Stimulated activated naive CD8-positive, alpha-beta T cell treated with anti-CD3 and anti-CD28 coated beads, Interleukin-15, amount 100 ng/mL, for 72 hours (primary cell): ENCODE measurements at regions not wholly inside any gene's neighbourhood (a gene's known extent, or its start where the extent isn't known, plus 50 kb on each side); places are given as distances from the start of the nearest gene placed in this dataset.

Source experiments
- ATAC-seq: fragments of 150-1000 bp; cut with Tn5 transposase; 2 replicates; pipeline ENCODE4 v1.10.0; 2021; ENCODE audit warnings: mild to moderate bottlenecking, moderate library complexity
- DNase-seq, 2 donors: peaks; one replicate each; pipeline ENCODE4 v3.0.0; 2021 to 2022
- H3K27ac Mint-ChIP-seq, 2 donors: one replicate each; pipeline ENCODE4 v1.8.0; 2022; ENCODE audit warnings: mild to moderate bottlenecking in 2 of 2, mixed read lengths in 2 of 2, moderate library complexity in 2 of 2
- H3K27me3 Mint-ChIP-seq: one replicate; pipeline ENCODE4 v1.8.0; 2022; ENCODE audit warnings: mixed read lengths
- H3K4me1 Mint-ChIP-seq: one replicate; pipeline ENCODE4 v1.8.0; 2022; ENCODE audit warnings: mild to moderate bottlenecking, mixed read lengths
- H3K4me3 Mint-ChIP-seq, 2 donors: one replicate each; pipeline ENCODE4 v1.8.0; 2022; ENCODE audit warnings: mild to moderate bottlenecking in 2 of 2, mixed read lengths in 2 of 2, moderate library complexity in 1 of 2
- H3K9me3 Mint-ChIP-seq, 2 donors: one replicate each; pipeline ENCODE4 v1.8.0; 2022; ENCODE audit warnings: mixed read lengths in 2 of 2

DNA sequence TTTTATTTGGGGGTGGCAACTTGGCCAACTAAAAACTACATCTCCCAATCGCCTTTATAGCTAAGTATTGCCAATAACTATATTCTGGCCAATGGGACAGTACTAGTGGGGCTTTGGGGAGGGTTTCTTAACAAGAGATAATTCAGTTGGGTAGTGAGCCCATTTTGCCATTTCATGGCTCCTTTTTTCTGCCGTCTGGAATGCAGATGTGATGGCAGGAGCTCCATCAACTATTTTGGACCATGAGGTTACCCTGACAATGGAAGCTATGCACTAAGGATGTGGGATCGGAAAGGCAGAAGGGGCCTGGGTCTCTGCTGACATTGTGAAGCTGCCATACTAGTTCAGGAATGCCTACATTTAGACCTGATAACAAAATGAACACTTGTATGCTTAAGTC lies 67.0 kb upstream of the FOXC1 start:
- Mint-ChIP-seq H3K27ac (no peak overlapping the region), H3K9me3 (peaks cover 0 to 18% of the 10 kb centered on the region in 2 donors), H3K27me3 (no peaks in the 10 kb centered on the region), H3K4me1 (no peaks in the 10 kb centered on the region), H3K4me3 (no peak overlapping the region)
- ATAC-seq (no peak), DNase-seq (no peak)

DNA sequence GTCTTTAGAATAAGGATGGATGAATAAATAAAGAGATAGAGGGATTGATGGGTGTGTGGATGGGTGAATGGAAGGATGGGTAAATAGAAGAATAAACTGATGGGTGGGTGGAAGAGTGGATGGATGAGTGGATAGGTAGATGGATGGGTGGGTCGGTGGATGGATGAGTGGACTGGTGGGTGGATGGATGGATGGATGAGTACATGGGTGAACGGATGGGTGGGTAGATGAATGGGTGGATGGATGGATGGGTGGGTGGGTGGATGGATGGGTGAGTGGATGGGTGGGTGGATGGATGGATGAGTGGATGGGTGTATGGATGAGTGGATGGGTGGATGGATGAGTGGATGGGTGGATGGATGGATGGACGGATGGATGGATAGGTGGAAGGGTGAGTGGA lies 65.7 kb upstream of the FOXC1 start:
- H3K27me3 Mint-ChIP-seq, result no peaks in the 10 kb centered on the region
- no peak overlapping the region for H3K27ac Mint-ChIP-seq
- ATAC-seq (no peak), DNase-seq (no peak)
- no peaks in the 10 kb centered on the region for H3K4me1 Mint-ChIP-seq
- H3K4me3 Mint-ChIP-seq, result no peak overlapping the region
- peaks cover 0 to 18% of the 10 kb centered on the region in 2 donors for H3K9me3 Mint-ChIP-seq

DNA sequence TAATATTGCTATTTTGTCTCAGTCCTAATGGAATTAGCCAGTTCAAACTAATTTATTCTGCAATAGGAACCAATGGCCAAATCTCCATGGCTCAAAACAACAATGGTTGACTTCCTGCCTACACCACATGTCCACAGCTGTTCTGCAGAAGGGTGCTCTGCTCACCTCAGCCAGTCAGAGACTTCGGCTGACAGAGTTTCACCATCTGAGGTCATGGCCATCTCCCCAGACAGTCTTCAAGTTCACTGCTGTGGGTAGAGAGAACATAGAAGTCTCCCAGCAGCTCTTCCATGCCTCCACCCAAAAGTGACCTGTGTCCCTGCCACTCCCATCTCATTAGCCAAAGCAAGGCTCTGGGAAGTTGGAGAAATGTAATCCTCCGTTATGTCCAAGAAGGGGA lies 65.1 kb upstream of the FOXC1 start:
- H3K27ac Mint-ChIP-seq, result no peak overlapping the region
- H3K27me3 Mint-ChIP-seq, result no peaks in the 10 kb centered on the region
- H3K9me3 Mint-ChIP-seq, result peaks cover 0 to 18% of the 10 kb centered on the region in 2 donors
- ATAC-seq (no peak), DNase-seq (no peak)
- H3K4me1 Mint-ChIP-seq, result no peaks in the 10 kb centered on the region
- H3K4me3 Mint-ChIP-seq, result no peak overlapping the region

DNA sequence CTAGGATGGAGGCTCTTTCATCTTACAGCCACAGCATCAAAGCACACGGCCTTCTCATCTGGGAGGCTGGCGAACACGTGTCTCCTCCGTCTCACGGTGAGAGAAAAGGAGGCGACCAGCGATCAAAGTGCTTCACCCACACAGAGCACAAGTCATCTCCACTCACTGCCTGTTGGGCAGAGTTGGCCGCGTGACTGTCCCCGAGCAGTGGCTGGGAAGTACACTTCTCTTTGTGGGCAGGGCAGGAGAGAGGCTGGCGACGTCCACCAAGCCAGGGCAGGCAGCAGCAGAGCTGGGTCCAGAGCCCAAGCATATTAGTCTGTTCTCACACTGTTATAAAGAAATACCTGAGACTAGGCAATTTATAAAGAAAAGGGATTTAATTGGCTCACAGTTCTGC lies 64.1 kb upstream of the FOXC1 start:
- Mint-ChIP-seq H3K27me3 (no peaks in the 10 kb centered on the region), H3K4me1 (no peaks in the 10 kb centered on the region), H3K4me3 (no peak overlapping the region), H3K27ac (no peak overlapping the region), H3K9me3 (peaks cover 0 to 18% of the 10 kb centered on the region in 2 donors)
- no peak for DNase-seq
- ATAC-seq, result no peak

DNA sequence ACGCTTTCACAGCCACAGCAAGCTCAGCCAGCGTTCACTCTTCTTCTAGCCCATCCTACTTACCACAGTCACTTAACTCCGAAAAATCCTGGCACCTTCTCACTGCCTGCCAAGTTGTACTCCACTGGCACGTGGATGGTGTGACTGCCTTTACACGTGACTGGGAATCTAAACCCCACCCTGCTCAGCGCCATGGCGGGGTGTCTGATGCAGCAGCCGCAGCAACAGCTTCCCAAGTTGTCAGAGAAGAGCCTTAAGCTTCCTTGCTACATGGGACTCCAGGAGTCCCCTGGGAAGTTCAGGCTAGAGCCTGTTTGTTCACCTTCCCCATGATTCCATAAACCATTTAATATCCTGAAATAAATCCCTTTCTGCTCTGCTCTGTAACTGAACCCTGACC lies 61.9 kb upstream of the FOXC1 start:
- H3K4me3 Mint-ChIP-seq, result no peak overlapping the region
- H3K27ac Mint-ChIP-seq, result peak overlapping the region in 1 of 2 donors; percentile 56
- ATAC-seq (no peak), DNase-seq (no peak)
- no peaks in the 10 kb centered on the region for H3K27me3 Mint-ChIP-seq
- H3K4me1 Mint-ChIP-seq, result no peaks in the 10 kb centered on the region
- peaks cover 0 to 18% of the 10 kb centered on the region in 2 donors for H3K9me3 Mint-ChIP-seq

DNA sequence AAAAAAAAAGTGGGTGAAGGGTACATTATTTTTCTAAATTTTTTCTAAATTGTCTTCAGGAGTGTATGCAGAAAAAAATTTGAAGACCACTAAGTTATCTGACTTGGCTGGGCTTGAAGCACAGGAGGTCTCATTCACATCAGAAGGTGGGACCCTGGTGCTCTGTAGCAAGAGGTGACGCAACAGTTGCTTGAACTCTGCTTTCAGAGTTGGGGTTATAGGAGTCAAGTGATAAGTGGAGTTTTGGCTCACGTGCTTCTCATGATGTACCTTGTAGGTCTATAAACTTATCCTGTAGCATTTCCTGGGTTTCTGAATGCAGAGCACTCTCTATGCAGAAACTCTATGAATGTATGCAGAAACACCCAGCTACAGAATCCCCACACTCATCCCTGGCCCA lies 58.5 kb upstream of the FOXC1 start:
- H3K27ac Mint-ChIP-seq, result no peak overlapping the region
- no peak overlapping the region for H3K4me3 Mint-ChIP-seq
- peaks cover 0 to 8% of the 10 kb centered on the region in 2 donors for H3K9me3 Mint-ChIP-seq
- ATAC-seq (no peak), DNase-seq (no peak)
- peaks cover 21% of the 10 kb centered on the region for H3K4me1 Mint-ChIP-seq
- peaks cover 9% of the 10 kb centered on the region for H3K27me3 Mint-ChIP-seq

DNA sequence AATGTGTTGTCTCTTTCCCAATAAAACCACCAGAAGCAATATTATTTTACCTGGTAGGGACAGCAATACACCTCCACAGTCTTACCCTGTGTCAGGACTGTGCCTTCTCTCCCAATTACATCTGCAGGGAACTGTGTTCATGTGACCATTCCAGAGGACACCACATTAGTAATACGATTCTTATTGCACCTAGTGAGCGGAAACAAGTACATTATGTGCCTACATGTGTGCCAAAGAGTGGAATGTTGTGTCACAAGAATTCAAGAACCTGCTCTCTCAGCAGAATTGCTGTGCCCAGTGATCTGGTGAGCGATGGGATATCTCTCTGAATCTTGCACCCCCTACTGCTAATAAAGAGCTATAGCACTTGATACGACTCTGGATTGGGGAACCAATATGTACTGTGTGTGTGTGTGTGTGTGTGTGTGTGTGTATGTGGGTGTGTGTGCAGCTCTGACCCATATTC lies 57.4 kb upstream of the FOXC1 start:
- Mint-ChIP-seq H3K9me3 (peaks cover 0 to 8% of the 10 kb centered on the region in 2 donors), H3K4me3 (no peak overlapping the region), H3K4me1 (peaks cover 21% of the 10 kb centered on the region), H3K27me3 (peaks cover 17% of the 10 kb centered on the region), H3K27ac (no peak overlapping the region)
- peak; percentile 50 for ATAC-seq
- no peak for DNase-seq

DNA sequence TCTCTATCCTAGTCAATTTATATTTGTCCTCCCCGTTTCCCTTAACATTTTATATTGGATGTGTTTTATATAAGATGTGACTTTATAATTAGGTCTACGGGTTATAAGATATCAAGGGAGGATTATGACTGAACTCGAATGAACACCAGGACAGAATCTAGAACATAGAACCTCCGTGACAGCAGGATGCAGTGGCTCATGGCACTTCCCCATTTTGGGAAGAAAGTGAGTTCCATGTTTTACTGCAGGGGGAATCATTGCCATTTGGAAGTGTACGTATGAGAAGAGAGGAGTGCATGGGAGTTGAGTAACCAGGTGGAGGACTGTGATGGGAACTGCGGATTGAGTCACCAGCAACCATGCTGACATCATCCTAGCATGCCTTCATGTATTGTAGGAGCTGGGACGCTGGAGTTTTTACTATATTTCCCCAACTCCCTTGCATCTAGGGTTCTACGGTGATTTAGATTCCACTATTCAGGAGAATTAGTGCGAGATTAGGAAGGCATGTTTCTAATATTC lies 56.1 kb upstream of the FOXC1 start:
- Mint-ChIP-seq H3K9me3 (peaks cover 0 to 8% of the 10 kb centered on the region in 2 donors), H3K27me3 (peaks cover 17% of the 10 kb centered on the region), H3K4me3 (peak overlapping the region; percentile 85 to 89), H3K4me1 (peaks cover 21% of the 10 kb centered on the region), H3K27ac (no peak overlapping the region)
- no peak for ATAC-seq
- DNase-seq, result no peak

DNA sequence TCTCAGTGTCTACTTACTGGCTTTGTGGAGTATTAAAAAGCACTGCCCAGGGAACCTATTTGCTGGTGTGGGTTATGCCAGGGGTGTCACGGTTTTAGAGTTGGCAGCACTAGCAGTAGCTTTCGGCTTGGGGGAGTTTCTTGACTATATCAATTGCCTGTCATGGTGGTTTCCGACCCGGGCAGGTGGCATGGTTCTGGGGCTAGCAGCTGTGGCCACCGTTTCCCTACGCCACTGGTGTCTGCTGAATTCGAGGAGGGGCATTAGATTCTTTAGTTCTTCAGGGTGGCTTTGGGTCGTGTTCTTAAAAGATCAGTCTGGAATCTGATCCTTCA lies 55.6 kb upstream of the FOXC1 start:
- H3K9me3 Mint-ChIP-seq, result peaks cover 0 to 8% of the 10 kb centered on the region in 2 donors
- H3K4me3 Mint-ChIP-seq, result peak overlapping the region; percentile 85 to 89
- peaks cover 17% of the 10 kb centered on the region for H3K27me3 Mint-ChIP-seq
- no peak for ATAC-seq
- H3K4me1 Mint-ChIP-seq, result peaks cover 21% of the 10 kb centered on the region
- DNase-seq, result no peak
- H3K27ac Mint-ChIP-seq, result no peak overlapping the region

DNA sequence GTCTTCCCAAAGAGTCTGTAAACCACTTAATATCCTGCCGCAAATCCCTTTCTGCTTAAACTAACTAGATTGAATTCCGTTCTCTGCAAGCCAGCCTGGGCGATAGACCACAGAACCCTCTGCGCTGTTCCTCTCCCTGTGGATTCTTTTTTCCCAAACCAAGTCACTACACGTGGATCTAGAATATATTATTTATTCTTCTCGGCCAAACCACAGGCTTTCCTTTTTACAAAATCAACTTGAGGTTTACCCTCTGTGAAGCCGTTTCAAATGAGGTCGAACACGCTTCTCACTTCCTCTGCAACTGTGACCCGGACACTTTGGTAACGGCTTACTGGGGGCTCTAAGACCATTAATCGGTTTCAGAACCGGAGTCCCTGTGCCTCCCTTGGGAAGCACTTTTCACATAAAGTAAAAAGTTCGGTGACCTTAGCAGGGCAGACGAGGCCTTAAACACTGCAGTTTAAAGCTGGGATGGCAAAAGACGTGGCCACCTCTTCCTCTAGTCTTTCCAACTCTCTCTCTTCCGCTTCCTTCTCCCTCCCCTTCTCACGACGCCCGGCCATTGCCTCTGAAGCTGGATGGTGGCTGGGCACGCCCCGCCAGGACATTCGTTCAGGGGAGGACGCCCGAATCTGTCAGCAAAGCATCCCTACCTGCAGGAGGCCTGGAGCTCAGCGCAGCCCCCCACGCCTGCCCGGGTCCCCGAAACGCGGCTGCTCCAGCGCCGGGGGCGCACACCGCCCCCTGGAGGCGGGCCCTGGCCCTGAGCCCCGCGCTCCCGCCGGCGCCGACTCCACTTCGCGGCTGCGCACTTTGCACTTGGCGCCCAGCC lies 55.0 kb upstream of the FOXC1 start:
- DNase-seq (peak; percentile 77 to 78), ATAC-seq (peak; percentile 93)
- Mint-ChIP-seq H3K27me3 (peaks cover 17% of the 10 kb centered on the region), H3K4me3 (peak overlapping the region; percentile 85 to 89), H3K27ac (peak overlapping the region; percentile 27 to 95), H3K9me3 (peaks cover 0 to 8% of the 10 kb centered on the region in 2 donors), H3K4me1 (peaks cover 21% of the 10 kb centered on the region)

DNA sequence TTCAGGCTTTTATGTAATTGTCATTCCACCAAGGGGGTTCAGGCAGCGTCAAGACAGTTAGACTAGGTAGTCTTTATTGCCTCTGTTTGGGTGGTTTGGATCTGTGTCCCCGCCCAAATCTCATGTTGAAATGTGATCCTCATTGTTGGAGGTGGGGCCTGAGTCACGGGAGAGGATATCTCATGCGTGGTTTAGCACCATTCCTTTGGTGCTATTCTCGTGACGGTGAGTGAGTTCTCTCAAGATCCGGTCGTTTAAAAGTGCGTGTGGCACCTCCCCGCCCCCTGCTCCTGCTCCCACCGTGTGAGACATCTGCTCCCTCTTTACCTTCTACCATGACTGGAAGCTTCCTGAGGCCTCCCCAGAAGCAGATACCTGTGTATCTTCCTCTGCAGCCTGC lies 51.3 kb upstream of the FOXC1 start:
- DNase-seq (no peak), ATAC-seq (no peak)
- peaks cover 20% of the 10 kb centered on the region for H3K4me1 Mint-ChIP-seq
- no peak overlapping the region for H3K4me3 Mint-ChIP-seq
- H3K9me3 Mint-ChIP-seq, result peaks cover 0 to 6% of the 10 kb centered on the region in 2 donors
- H3K27ac Mint-ChIP-seq, result no peak overlapping the region
- H3K27me3 Mint-ChIP-seq, result peaks cover 31% of the 10 kb centered on the region
